Smooth muscle cell (in vitro differentiated cells): ENCODE measurements at regions not wholly inside any gene's neighbourhood (a gene's known extent, or its start where the extent isn't known, plus 50 kb on each side); places are given as distances from the start of the nearest gene placed in this dataset.

ENCODE experiments used
- DNase-seq: peaks from one replicate; lab custom pipeline; 2025; ENCODE audit not compliant: unreplicated experiment; lab: John Stamatoyannopoulos, UW
- H2AFZ ChIP-seq: fragments of 200-600 bp; sonication (generic); 2 replicates; pipeline ENCODE4 v1.6.0; 2016; ENCODE audit warnings: antibody characterized with exemption, low read depth, mild to moderate bottlenecking
- H3F3A ChIP-seq: fragments of 200-600 bp; sonication (generic); 2 replicates; pipeline ENCODE4 v1.6.0; 2017; ENCODE audit warnings: antibody characterized with exemption, low read depth
- H3K27ac ChIP-seq: fragments of 200-600 bp; sonication (generic); 2 replicates; pipeline ENCODE4 v1.5.1; 2016; ENCODE audit warnings: low read depth, mild to moderate bottlenecking
- H3K27me3 ChIP-seq: fragments of 200-600 bp; sonication (generic); 2 replicates; pipeline ENCODE4 v1.6.1; 2016; ENCODE audit warnings: low read depth, mild to moderate bottlenecking
- H3K36me3 ChIP-seq: fragments of 200-600 bp; sonication (generic); 2 replicates; pipeline ENCODE4 v1.5.1; 2016; ENCODE audit warnings: low read depth
- H3K4me1 ChIP-seq: fragments of 200-600 bp; sonication (generic); 2 replicates; pipeline ENCODE4 v1.5.1; 2016; ENCODE audit warnings: low read depth
- H3K4me2 ChIP-seq: fragments of 200-600 bp; sonication (generic); 2 replicates; pipeline ENCODE4 v1.6.0; 2016; ENCODE audit warnings: mild to moderate bottlenecking
- H3K4me3 ChIP-seq: fragments of 200-600 bp; sonication (generic); 2 replicates; pipeline ENCODE4 v1.5.1; 2016; ENCODE audit warnings: mild to moderate bottlenecking
- H3K79me2 ChIP-seq: fragments of 200-600 bp; sonication (generic); 2 replicates; pipeline ENCODE4 v1.6.0; 2016; ENCODE audit warnings: low read depth, mild to moderate bottlenecking
- H3K9ac ChIP-seq: fragments of 200-600 bp; sonication (generic); 2 replicates; pipeline ENCODE4 v1.6.0; 2016; ENCODE audit warnings: low read depth
- H3K9me3 ChIP-seq: fragments of 200-600 bp; sonication (generic); replicated peaks from 2 replicates; pipeline ENCODE4 v1.5.1; 2016; ENCODE audit warnings: low read depth
- H4K20me1 ChIP-seq: fragments of 200-600 bp; sonication (generic); 2 replicates; pipeline ENCODE4 v1.6.0; 2016; ENCODE audit warnings: low read depth
- CTCF ChIP-seq: fragments of 200-600 bp; sonication (generic); IDR thresholded peaks from 2 replicates; pipeline ENCODE4 v1.5.1; 2017; ENCODE audit warnings: borderline replicate concordance, mild to moderate bottlenecking, antibody characterized with exemption; ENCODE audit not compliant: insufficient read depth, poor library complexity, severe bottlenecking
- WGBS: methylation state at CpG from one replicate; pipeline ENCODE4 v1.1.7; 2016; ENCODE audit warnings: low lambda C conversion rate; 5-methylcytosine and 5-hydroxymethylcytosine counted together

- DNase-seq, result no peak
- no peaks in the 10 kb centered on the region for H3K36me3 ChIP-seq
- H3F3A ChIP-seq, result no peaks in the 10 kb centered on the region
- TF ChIP-seq CTCF, result no peak
- no peaks in the 10 kb centered on the region for H3K4me1 ChIP-seq
- no peak overlapping the region for H2AFZ ChIP-seq
- H3K27ac ChIP-seq, result no peak overlapping the region
- no peak overlapping the region for H3K9ac ChIP-seq
- H4K20me1 ChIP-seq, result no peaks in the 10 kb centered on the region
- no peaks in the 10 kb centered on the region for H3K27me3 ChIP-seq
- no peaks in the 10 kb centered on the region for H3K9me3 ChIP-seq
- no peak overlapping the region for H3K4me3 ChIP-seq
- 92% methylated on average over 12 of the region's 12 CpGs for WGBS
- no peak overlapping the region for H3K4me2 ChIP-seq
- H3K79me2 ChIP-seq, result no peaks in the 10 kb centered on the region
These were observed 373.7 kb upstream of the MKI67 start for GRCh38 chr10:128499956-128500355.

GRCh38 chr10:128500642-128501041, 374.4 kb upstream of the MKI67 start:
- Histone ChIP-seq H3K9me3 (no peaks in the 10 kb centered on the region), H3K4me2 (no peak overlapping the region), H3K4me3 (no peak overlapping the region), H3K36me3 (no peaks in the 10 kb centered on the region), H3K79me2 (no peaks in the 10 kb centered on the region), H3F3A (no peaks in the 10 kb centered on the region), H3K4me1 (peaks cover 3% of the 10 kb centered on the region), H3K27me3 (no peaks in the 10 kb centered on the region), H4K20me1 (no peaks in the 10 kb centered on the region), H3K9ac (no peak overlapping the region), H3K27ac (no peak overlapping the region), H2AFZ (no peak overlapping the region)
- TF ChIP-seq CTCF, result no peak
- 92% methylated on average over 18 of the region's 18 CpGs for WGBS
- no peak for DNase-seq

GRCh38 chr10:128505346-128505745, 379.1 kb upstream of the MKI67 start:
- no peaks in the 10 kb centered on the region for H4K20me1 ChIP-seq
- no peak for DNase-seq
- no peak overlapping the region for H3K4me3 ChIP-seq
- no peaks in the 10 kb centered on the region for H3K9me3 ChIP-seq
- WGBS, result 94% methylated on average over 6 of the region's 6 CpGs
- H3F3A ChIP-seq, result no peaks in the 10 kb centered on the region
- peaks cover 3% of the 10 kb centered on the region for H3K4me1 ChIP-seq
- H3K4me2 ChIP-seq, result no peak overlapping the region
- no peaks in the 10 kb centered on the region for H3K27me3 ChIP-seq
- no peak for TF ChIP-seq CTCF
- no peak overlapping the region for H2AFZ ChIP-seq
- H3K36me3 ChIP-seq, result no peaks in the 10 kb centered on the region
- no peaks in the 10 kb centered on the region for H3K79me2 ChIP-seq
- no peak overlapping the region for H3K27ac ChIP-seq
- no peak overlapping the region for H3K9ac ChIP-seq

- H3K79me2 ChIP-seq, result no peaks in the 10 kb centered on the region
- no peak for TF ChIP-seq CTCF
- H3F3A ChIP-seq, result no peaks in the 10 kb centered on the region
- H3K4me2 ChIP-seq, result no peak overlapping the region
- H3K36me3 ChIP-seq, result no peaks in the 10 kb centered on the region
- H2AFZ ChIP-seq, result no peak overlapping the region
- no peak for DNase-seq
- WGBS, result 86% methylated on average over 2 of the region's 2 CpGs
- H4K20me1 ChIP-seq, result no peaks in the 10 kb centered on the region
- H3K9ac ChIP-seq, result no peak overlapping the region
- H3K4me1 ChIP-seq, result peaks cover 3% of the 10 kb centered on the region
- no peaks in the 10 kb centered on the region for H3K9me3 ChIP-seq
- H3K27ac ChIP-seq, result no peak overlapping the region
- H3K4me3 ChIP-seq, result no peak overlapping the region
- no peaks in the 10 kb centered on the region for H3K27me3 ChIP-seq
These were observed 380.2 kb upstream of the MKI67 start for GRCh38 chr10:128506423-128506822.
